Urinary bladder (tissue), 3 donors: ENCODE measurements at regions not wholly inside any gene's neighbourhood (a gene's known extent, or its start where the extent isn't known, plus 50 kb on each side); places are given as distances from the start of the nearest gene placed in this dataset.
"Not testable (repeated sequence)": the region's sequence is repeated elsewhere in the genome, so short reads cannot be mapped to it uniquely, and the experiment has no call there.

Experiments used
- DNase-seq: peaks from one replicate; pipeline ENCODE4 v3.0.0-alpha.2; 2015; ENCODE audit errors: extremely low spot score
- H3K27ac ChIP-seq: one replicate; pipeline ENCODE4 v1.5.1; 2013; ENCODE audit warnings: low read depth, mild to moderate bottlenecking, moderate library complexity
- H3K36me3 ChIP-seq: one replicate; pipeline ENCODE4 v1.6.1; 2013; ENCODE audit warnings: mild to moderate bottlenecking, moderate library complexity; ENCODE audit not compliant: insufficient read depth
- H3K4me1 ChIP-seq: one replicate; pipeline ENCODE4 v1.6.1; 2013; ENCODE audit warnings: mild to moderate bottlenecking, moderate library complexity; ENCODE audit not compliant: insufficient read depth
- H3K4me3 ChIP-seq: one replicate; pipeline ENCODE4 v1.5.1; 2013; ENCODE audit warnings: low read depth, low read length
- WGBS: extraction: QIAGEN DNeasy Blood & Tissue Kit; methylation state at CpG from one replicate; pipeline ENCODE4 v1.1.7; 2013; 5-methylcytosine and 5-hydroxymethylcytosine counted together
- donor health status: healthy with polysubstance abuse.
- donor health status: healthy.

DNA sequence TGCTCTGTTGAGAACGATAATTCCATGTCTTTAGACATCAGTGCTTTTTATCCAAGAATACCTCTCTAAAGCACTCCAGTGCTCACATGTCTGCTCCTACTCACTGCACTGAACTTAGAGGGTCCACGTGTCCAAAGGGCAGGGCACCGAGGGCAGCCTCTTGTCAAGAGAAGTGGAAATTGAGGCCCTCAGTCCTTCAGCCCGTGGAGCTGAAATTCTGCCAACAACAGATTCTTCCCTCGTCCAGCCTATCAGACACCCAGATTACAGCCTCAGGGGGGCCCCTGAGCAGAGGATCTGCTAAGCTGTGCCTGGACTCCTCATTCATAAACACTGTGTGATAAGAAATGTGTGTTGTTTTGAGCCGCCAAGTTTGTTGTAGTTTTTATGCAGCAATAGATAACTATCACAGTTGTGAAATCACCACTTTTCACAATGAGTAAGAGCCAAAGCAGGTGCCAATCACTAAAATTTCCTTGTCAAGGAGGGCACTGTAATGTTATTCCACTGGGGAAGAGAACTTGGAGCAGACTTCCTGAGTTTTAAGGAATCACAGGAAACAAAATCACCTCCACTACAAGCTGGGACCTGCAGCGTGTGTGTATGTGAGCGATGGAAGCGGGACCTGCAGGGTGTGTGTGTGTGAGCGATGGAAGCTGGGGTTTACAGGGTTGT, 58.8 kb upstream of the IGFBPL1 start:
- Histone ChIP-seq H3K4me1 (no peaks in the 10 kb centered on the region), H3K36me3 (no peaks in the 10 kb centered on the region), H3K27ac (no peak overlapping the region), H3K4me3 (no peak overlapping the region)
- no peak for DNase-seq
- 24% methylated on average over 10 of the region's 10 CpGs for WGBS

DNA sequence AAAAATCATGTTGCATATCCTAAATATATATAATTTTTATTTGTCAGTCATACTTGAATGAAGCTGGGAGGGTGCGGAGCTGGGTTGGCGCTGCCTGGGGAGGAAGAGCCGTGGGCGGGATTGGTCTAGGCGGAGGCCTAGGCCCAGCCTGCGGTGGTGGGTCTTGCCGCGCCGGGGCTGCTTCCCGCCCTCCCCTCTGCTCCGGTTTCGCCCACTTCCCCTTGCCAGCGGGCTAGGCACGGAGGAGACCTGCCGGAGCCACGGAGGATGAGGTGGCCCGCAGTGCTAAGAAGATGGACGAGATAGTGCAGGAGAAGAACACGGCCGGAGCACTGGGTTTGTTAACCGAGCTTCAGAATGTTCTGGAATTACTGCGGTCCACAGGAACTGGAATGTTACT, 54.0 kb upstream of the IGFBPL1 start:
- Histone ChIP-seq H3K36me3 (no peaks in the 10 kb centered on the region), H3K4me3 (no peak overlapping the region), H3K27ac (no peak overlapping the region), H3K4me1 (no peaks in the 10 kb centered on the region)
- 95% methylated on average over 22 of the region's 22 CpGs for WGBS
- DNase-seq = no peak

DNA sequence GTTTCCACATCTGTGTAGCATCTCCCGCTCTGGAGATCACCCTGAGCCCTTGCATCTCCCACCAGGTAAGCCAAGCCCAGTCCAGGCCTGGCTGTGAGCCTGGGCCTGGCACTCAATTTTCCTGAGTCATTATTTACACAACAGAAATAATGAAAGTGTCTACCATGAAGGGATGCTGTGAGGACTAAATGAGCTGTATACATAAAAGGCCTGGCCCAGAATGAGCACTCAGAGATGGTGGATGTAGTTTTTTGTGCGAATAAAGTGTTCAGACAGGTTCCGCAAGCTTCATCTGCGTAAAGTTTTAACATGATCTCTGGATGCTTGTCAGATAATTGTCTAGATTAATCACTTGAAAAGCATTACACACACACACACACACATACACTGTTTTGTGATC, 50.2 kb upstream of the IGFBPL1 start:
- not testable (repeated sequence) for H3K4me1 ChIP-seq, H3K27ac ChIP-seq, H3K36me3 ChIP-seq, DNase-seq, H3K4me3 ChIP-seq
- 93% methylated on average over 4 of the region's 4 CpGs for WGBS
